HepG2 (cell line): ENCODE measurements at regions not wholly inside any gene's neighbourhood (a gene's known extent, or its start where the extent isn't known, plus 50 kb on each side); places are given as distances from the start of the nearest gene placed in this dataset.

Experiments
- ATAC-seq: fragments of 200-7000 bp; cut with Tn5 transposase; 3 replicates; pipeline ENCODE4 v1.9.1; 2020; ENCODE audit warnings: mild to moderate bottlenecking, moderate library complexity
- BruUV-seq: library from RNA; stranded (reverse); fragments of 400-500 nt; replicated peaks from 2 replicates; lab custom pipeline; 2021; lab: Mats Ljungman, UMichigan
- CTCF ChIA-PET: fragments of 300-600 bp; formaldehyde crosslinking; extraction: SDS; loops from one replicate; lab custom pipeline; 2021; ENCODE audit warnings: low total read pairs, inconsistent platforms, low intra/inter-chr PET ratio; lab: Yijun Ruan, JAX
- POLR2A ChIA-PET: fragments of 350-600 bp; sonication (Branson Sonifier 250); formaldehyde crosslinking; loops from one replicate; lab custom pipeline; 2020; ENCODE audit warnings: antibody characterized with exemption, inconsistent platforms; lab: Yijun Ruan, JAX
- DNase-seq: peaks from one replicate; pipeline ENCODE4 v3.0.0-alpha.2; 2015; ENCODE audit warnings: low spot score
- FAIRE-seq: peaks from 3 replicates; lab custom pipeline; 2011; peaks lifted over from hg19 to GRCh38; lab: Jason Lieb, UNC
- H2AFZ ChIP-seq: one replicate; pipeline ENCODE4 v1.6.1; 2011; ENCODE audit warnings: low read length, inconsistent platforms
- H3K27ac ChIP-seq: fragments of 300-600 bp; 3 replicates; pipeline ENCODE4 v1.8.0; 2011; ENCODE audit warnings: mixed run types, mild to moderate bottlenecking, mixed read lengths, low read length, inconsistent platforms; ENCODE audit not compliant: insufficient read depth; ENCODE audit errors: extremely low read length
- H3K27me3 ChIP-seq, 2 experiments: fragments of 200-600 bp in 1 of 2; 2 replicates in 1 of 2; 3 replicates in 1 of 2; pipeline versions ENCODE4 v1.6.0 to v1.8.0; 2011; ENCODE audit warnings: low read length in 2 of 2, mild to moderate bottlenecking in 2 of 2, moderate library complexity in 2 of 2, inconsistent platforms in 1 of 2; ENCODE audit not compliant: insufficient read depth in 2 of 2, control insufficient read depth in 1 of 2
- H3K36me3 ChIP-seq, 2 experiments: fragments of 200-600 bp in 1 of 2; replicated peaks in 1 of 2; 2 replicates in 1 of 2; 3 replicates in 1 of 2; pipeline versions ENCODE4 v1.5.1 to v1.8.0; 2011; ENCODE audit warnings: low read length in 2 of 2, inconsistent platforms in 1 of 2; ENCODE audit not compliant: insufficient read depth in 2 of 2, control insufficient read depth in 1 of 2
- H3K4me1 ChIP-seq: 2 replicates; pipeline ENCODE4 v1.5.1; 2012; ENCODE audit warnings: low read length, inconsistent platforms; ENCODE audit not compliant: insufficient read depth
- H3K4me2 ChIP-seq: 2 replicates; pipeline ENCODE4 v1.6.0; 2011; ENCODE audit warnings: low read depth, low read length, inconsistent platforms
- H3K4me3 ChIP-seq, 3 experiments: fragments of 200-600 bp in 1 of 3; sonication (generic), shearing (Covaris generic) in 1 of 3; replicated peaks in 1 of 3; 2 replicates each; pipeline ENCODE4 v1.5.1; 2011 to 2016; ENCODE audit warnings: low read length in 3 of 3, inconsistent platforms in 2 of 3, low read depth in 2 of 3, mild to moderate bottlenecking in 2 of 3, control low read depth in 1 of 3, mixed read lengths in 1 of 3; ENCODE audit not compliant: insufficient read depth in 1 of 3
- H3K79me2 ChIP-seq: one replicate; pipeline ENCODE4 v1.6.1; 2011; ENCODE audit warnings: low read length, inconsistent platforms; ENCODE audit not compliant: insufficient read depth
- H3K9ac ChIP-seq: 2 replicates; pipeline ENCODE4 v1.6.0; 2011; ENCODE audit warnings: mild to moderate bottlenecking, low read depth, low read length, inconsistent platforms; ENCODE audit not compliant: insufficient read depth
- H3K9me3 ChIP-seq: 2 replicates; pipeline ENCODE4 v1.5.1; 2012; ENCODE audit warnings: mild to moderate bottlenecking, low read length
- H4K20me1 ChIP-seq: 2 replicates; pipeline ENCODE4 v1.6.0; 2011; ENCODE audit warnings: inconsistent platforms, mild to moderate bottlenecking, low read length, moderate library complexity; ENCODE audit not compliant: insufficient read depth
- BCLAF1 ChIP-seq: fragments of 450-650 bp; IDR thresholded peaks from 2 replicates; pipeline ENCODE4 v1.6.1; 2017; ENCODE audit warnings: mild to moderate bottlenecking
- DNMT1 ChIP-seq: sonication (generic); formaldehyde crosslinking; IDR thresholded peaks from 2 replicates; pipeline ENCODE4 v1.5.1; 2020; ENCODE audit warnings: mild to moderate bottlenecking, missing genetic modification reagents
- IKZF1 ChIP-seq: fragments of 450-650 bp; IDR thresholded peaks from 2 replicates; pipeline ENCODE4 v1.7.1; 2016
- KLF6 ChIP-seq: IDR thresholded peaks from 2 replicates; pipeline ENCODE4 v1.8.0; 2016; ENCODE audit warnings: missing biosample characterization, missing genetic modification reagents
- PLSCR1 ChIP-seq: sonication (generic); formaldehyde crosslinking; IDR thresholded peaks from 2 replicates; pipeline ENCODE4 v1.5.0; 2020; ENCODE audit warnings: missing genetic modification reagents, mild to moderate bottlenecking, borderline replicate concordance
- RAD21 ChIP-seq: fragments of 450-650 bp; formaldehyde crosslinking; IDR thresholded peaks from 2 replicates; pipeline ENCODE4 v1.5.0; 2020; ENCODE audit warnings: mild to moderate bottlenecking
- SNAPC4 ChIP-seq: sonication (generic); formaldehyde crosslinking; IDR thresholded peaks from 2 replicates; pipeline ENCODE4 v1.4.0; 2020; ENCODE audit warnings: mild to moderate bottlenecking, missing genetic modification reagents
- THAP11 ChIP-seq: IDR thresholded peaks from 2 replicates; pipeline ENCODE4 v1.6.1; 2016; ENCODE audit warnings: missing biosample characterization, missing genetic modification reagents
- ZMAT3 ChIP-seq: sonication (generic); formaldehyde crosslinking; conservative IDR thresholded peaks from 2 replicates; pipeline ENCODE4 v1.7.0; 2021; ENCODE audit warnings: missing genetic modification reagents
- ZNF256 ChIP-seq: sonication (generic); formaldehyde crosslinking; conservative IDR thresholded peaks from 2 replicates; pipeline ENCODE4 v1.4.0; 2020; ENCODE audit warnings: missing genetic modification reagents
- ZNF350 ChIP-seq: sonication (generic); formaldehyde crosslinking; IDR thresholded peaks from 2 replicates; pipeline ENCODE4 v1.4.0; 2020; ENCODE audit warnings: mild to moderate bottlenecking, low read depth, missing genetic modification reagents, borderline replicate concordance
- ZNF382 ChIP-seq: sonication (generic); formaldehyde crosslinking; IDR thresholded peaks from 2 replicates; pipeline ENCODE4 v1.5.0; 2020; ENCODE audit warnings: missing genetic modification reagents, mild to moderate bottlenecking, borderline replicate concordance
- ZNF557 ChIP-seq: sonication (generic); formaldehyde crosslinking; IDR thresholded peaks from 2 replicates; pipeline ENCODE4 v1.4.0; 2020; ENCODE audit warnings: missing genetic modification reagents
- ZNF710 ChIP-seq: sonication (generic); formaldehyde crosslinking; IDR thresholded peaks from 2 replicates; pipeline ENCODE4 v1.5.0; 2020; ENCODE audit warnings: mild to moderate bottlenecking, missing genetic modification reagents, borderline replicate concordance
- WGBS: methylation state at CpG from one replicate; pipeline ENCODE4 v1.1.6; 2017; ENCODE audit warnings: low lambda C conversion rate; 5-methylcytosine and 5-hydroxymethylcytosine counted together
- in situ Hi-C: cut with HindIII; loops from 2 replicates; pipeline ENCODE4 v1.10.0; 2017; ENCODE audit warnings: low pct_unique_long_range_greater_than_20kb; ENCODE audit not compliant: extremely low pct_ligation_motif_present
- intact Hi-C: fragments of 100-400 bp; cut with micrococcal nuclease; formaldehyde crosslinking; loops from one replicate; pipeline ENCODE4 v1.10.0; 2022; ENCODE audit not compliant: unreplicated experiment

- TF ChIP-seq BCLAF1: no peak
- no peak for TF ChIP-seq KLF6 (CRISPR knock-in tag)
- no peak for TF ChIP-seq RAD21 (CRISPR knock-in tag)
These were observed 135.6 kb upstream of the BCL6 start (continued) for GRCh38 chr3:187880851-187881250.

GRCh38 chr3:187888701-187889100 is 143.4 kb upstream of the BCL6 start:
- Histone ChIP-seq H3K4me1 (peaks cover 17% of the 10 kb centered on the region), H3K9ac (no peak overlapping the region), H3K79me2 (no peaks in the 10 kb centered on the region), H3K4me2 (peak overlapping the region; percentile 0; the same call in 1 of the 2 replicates), H3K9me3 (peaks cover 7% of the 10 kb centered on the region), H3K27me3 (no peaks in the 10 kb centered on the region), H2AFZ (no peak overlapping the region), H3K4me3 (no peak overlapping the region), H3K36me3 (no peaks in the 10 kb centered on the region), H4K20me1 (no peaks in the 10 kb centered on the region), H3K27ac (no peak overlapping the region)
- no peak for DNase-seq
- BruUV-seq: no TSS peak
- CTCF ChIA-PET: no interaction called here
- ATAC-seq: no peak
- intact Hi-C loops (loop anchor here (10.0 kb wide), 1 partner anchor 134 kb away; no protein-coding TSS in a partner anchor), in situ Hi-C loops (no loop called here)
- 86% methylated on average over 1 of the region's 1 CpG for WGBS
- POLR2A ChIA-PET: interaction anchor here (2.8 kb wide), 1 partner anchor 139 kb away, joined by 20 read pairs; no protein-coding TSS in a partner anchor
- FAIRE-seq: no peak
- TF ChIP-seq SNAPC4 (CRISPR knock-in tag) (no peak), ZNF557 (CRISPR knock-in tag) (no peak), ZNF350 (no peak), ZNF710 (CRISPR knock-in tag) (no peak), ZMAT3 (CRISPR knock-in tag) (no peak), ZNF256 (no peak), THAP11 (CRISPR knock-in tag) (no peak), ZNF382 (CRISPR knock-in tag) (no peak), IKZF1 (no peak), PLSCR1 (CRISPR knock-in tag) (no peak), DNMT1 (no peak)
